22Rv1 (cell line): ENCODE measurements at regions not wholly inside any gene's neighbourhood (a gene's known extent, or its start where the extent isn't known, plus 50 kb on each side); places are given as distances from the start of the nearest gene placed in this dataset.

ENCODE experiments used
- CTCF ChIP-seq: fragments of 450-650 bp; IDR thresholded peaks from 2 replicates; pipeline ENCODE4 v1.5.1; 2017; ENCODE audit warnings: mild to moderate bottlenecking
- ZFX ChIP-seq: fragments of 450-650 bp; IDR thresholded peaks from 2 replicates; pipeline ENCODE4 v1.6.1; 2017; ENCODE audit warnings: antibody characterized with exemption, borderline replicate concordance

- TF ChIP-seq CTCF (0 out of 2 replicates have a peak, but pooled peaks have one; percentile 22), ZFX (no peak)
Measured at GRCh38 chr6:42510795-42511194, 53.0 kb upstream of the UBR2 start.
